Breast epithelium (tissue), 4 donors: ENCODE measurements at regions not wholly inside any gene's neighbourhood (a gene's known extent, or its start where the extent isn't known, plus 50 kb on each side); places are given as distances from the start of the nearest gene placed in this dataset.

ENCODE experiments used
- DNase-seq, 2 donors: peaks; one replicate each; pipeline ENCODE4 v3.0.0-alpha.2; 2019; ENCODE audit warnings: low spot score in 2 of 2
- H3K27ac ChIP-seq, 2 donors: fragments of 200-600 bp; sonication (generic) in 1 of 2; one replicate each; pipeline ENCODE4 v1.5.1; 2016 to 2019; ENCODE audit warnings: mild to moderate bottlenecking in 1 of 2
- H3K27me3 ChIP-seq, 2 donors: fragments of 200-600 bp; sonication (generic) in 1 of 2; one replicate each; pipeline versions ENCODE4 v1.5.1 to v1.6.0; 2017 to 2019; ENCODE audit warnings: control low read depth in 1 of 2, mild to moderate bottlenecking in 1 of 2
- H3K36me3 ChIP-seq: fragments of 200-600 bp; one replicate; pipeline ENCODE4 v1.5.1; 2019
- H3K4me1 ChIP-seq, 2 donors: fragments of 200-600 bp; sonication (generic); one replicate each; pipeline ENCODE4 v1.5.1; 2016 to 2019; ENCODE audit warnings: control low read depth in 1 of 2
- H3K4me3 ChIP-seq, 3 donors: fragments of 200-600 bp; sonication (generic); 1 replicate in 2 of 3; 2 replicates in 1 of 3; pipeline ENCODE4 v1.5.1; 2016 to 2019; ENCODE audit warnings: mild to moderate bottlenecking in 3 of 3, moderate library complexity in 2 of 3
- H3K9me3 ChIP-seq, 2 donors: fragments of 200-600 bp; sonication (generic) in 1 of 2; one replicate each; pipeline ENCODE4 v1.5.1; 2016 to 2019; ENCODE audit warnings: control low read depth in 1 of 2
- CTCF ChIP-seq, 3 donors: fragments of 450-650 bp; IDR thresholded peaks; one replicate each; pipeline ENCODE4 v1.5.1; 2016 to 2017; ENCODE audit warnings: antibody characterized with exemption in 3 of 3, mild to moderate bottlenecking in 3 of 3, moderate library complexity in 3 of 3
- POLR2A ChIP-seq: fragments of 450-650 bp; IDR thresholded peaks from one replicate; pipeline ENCODE4 v1.6.1; 2016; ENCODE audit warnings: antibody characterized with exemption, mild to moderate bottlenecking, moderate library complexity
- POLR2AphosphoS5 ChIP-seq, 3 donors: sonication (generic); formaldehyde crosslinking; IDR thresholded peaks; one replicate each; pipeline ENCODE4 v1.6.1; 2017; ENCODE audit warnings: antibody characterized with exemption in 3 of 3
- intact Hi-C: fragments of 100-400 bp; cut with DNase I; formaldehyde crosslinking; loops from one replicate; pipeline ENCODE4 v1.15.1; 2023; ENCODE audit warnings: low total_unique reads

- no peak overlapping the region for H3K27ac ChIP-seq
- no peaks in the 10 kb centered on the region for H3K27me3 ChIP-seq
- TF ChIP-seq POLR2A, result no peak
- no peak for TF ChIP-seq CTCF (IDR thresholded peaks at IDR 0.05)
- no peak for TF ChIP-seq POLR2AphosphoS5 (IDR thresholded peaks at IDR 0.05)
- no peaks in the 10 kb centered on the region for H3K9me3 ChIP-seq
- no peaks in the 10 kb centered on the region for H3K36me3 ChIP-seq
- intact Hi-C loops, result no loop called here
- no peaks in the 10 kb centered on the region for H3K4me1 ChIP-seq
- H3K4me3 ChIP-seq, result no peak overlapping the region
- peak in 1 of 2 donors; percentile 40 for DNase-seq
These were observed 63.0 kb upstream of the MYEOV start for GRCh38 chr11:69230856-69231425.

GRCh38 chr11:69231466-69232018 is 62.4 kb upstream of the MYEOV start:
- H3K9me3 ChIP-seq, result no peaks in the 10 kb centered on the region
- H3K4me3 ChIP-seq, result no peak overlapping the region
- TF ChIP-seq POLR2AphosphoS5 (IDR thresholded peaks at IDR 0.05) (no peak), POLR2A (no peak), CTCF (IDR thresholded peaks at IDR 0.05) (no peak)
- H3K27me3 ChIP-seq, result no peaks in the 10 kb centered on the region
- no peaks in the 10 kb centered on the region for H3K4me1 ChIP-seq
- DNase-seq, result no peak
- intact Hi-C loops, result no loop called here
- no peak overlapping the region for H3K27ac ChIP-seq
- H3K36me3 ChIP-seq, result no peaks in the 10 kb centered on the region

GRCh38 chr11:69232821-69233743 is 60.9 kb upstream of the MYEOV start:
- no peak overlapping the region for H3K4me3 ChIP-seq
- intact Hi-C loops, result no loop called here
- H3K27me3 ChIP-seq, result no peaks in the 10 kb centered on the region
- H3K27ac ChIP-seq, result no peak overlapping the region
- no peaks in the 10 kb centered on the region for H3K4me1 ChIP-seq
- no peaks in the 10 kb centered on the region for H3K9me3 ChIP-seq
- peak in 1 of 2 donors; percentile 51 for DNase-seq
- TF ChIP-seq POLR2AphosphoS5 (IDR thresholded peaks at IDR 0.05) (no peak), CTCF (IDR thresholded peaks at IDR 0.05) (no peak), POLR2A (no peak)
- H3K36me3 ChIP-seq, result no peaks in the 10 kb centered on the region

- Histone ChIP-seq H3K4me3 (no peak overlapping the region), H3K9me3 (no peaks in the 10 kb centered on the region), H3K27ac (no peak overlapping the region), H3K4me1 (no peaks in the 10 kb centered on the region), H3K27me3 (no peaks in the 10 kb centered on the region), H3K36me3 (no peaks in the 10 kb centered on the region)
- intact Hi-C loops, result no loop called here
- DNase-seq, result peak in 1 of 2 donors; percentile 47
- TF ChIP-seq CTCF (IDR thresholded peaks at IDR 0.05), result no peak
These were observed 60.0 kb upstream of the MYEOV start for GRCh38 chr11:69233744-69234570.
